UCSD-AML1 (cell line): ENCODE measurements at regions not wholly inside any gene's neighbourhood (a gene's known extent, or its start where the extent isn't known, plus 50 kb on each side); places are given as distances from the start of the nearest gene placed in this dataset.

ENCODE experiments used
- DNase-seq: peaks from one replicate; lab custom pipeline; 2025; ENCODE audit not compliant: unreplicated experiment; lab: John Stamatoyannopoulos, UW

- DNase-seq: no peak
Observed at GRCh38 chr12:91974541-91975085, 171.0 kb downstream of the BTG1 start.

- no peak for DNase-seq
Observed at GRCh38 chr12:91973813-91974212, 171.8 kb downstream of the BTG1 start.

GRCh38 chr12:91972896-91973295 lies 172.8 kb downstream of the BTG1 start:
- DNase-seq: no peak

GRCh38 chr12:91968777-91969171 lies 176.9 kb downstream of the BTG1 start:
- DNase-seq: no peak

- no peak for DNase-seq
Observed at GRCh38 chr12:91968076-91968776, 177.4 kb downstream of the BTG1 start.

GRCh38 chr12:91967590-91967989 lies 178.1 kb downstream of the BTG1 start:
- no peak for DNase-seq

- DNase-seq: no peak
Observed at GRCh38 chr12:91965781-91966180, 179.9 kb downstream of the BTG1 start.

- DNase-seq: no peak
Observed at GRCh38 chr12:91964501-91964900, 181.1 kb downstream of the BTG1 start.

- DNase-seq: no peak
Observed at GRCh38 chr12:91959220-91959619, 186.4 kb downstream of the BTG1 start.

- no peak for DNase-seq
Observed at GRCh38 chr12:91958816-91959215, 186.8 kb downstream of the BTG1 start.

GRCh38 chr12:91954747-91955146 lies 190.9 kb downstream of the BTG1 start:
- DNase-seq: no peak

- DNase-seq: no peak
Observed at GRCh38 chr12:91954326-91954725, 191.3 kb downstream of the BTG1 start.

GRCh38 chr12:91952916-91953315 lies 192.7 kb downstream of the BTG1 start:
- DNase-seq: no peak

GRCh38 chr12:91951571-91951970 lies 194.1 kb downstream of the BTG1 start:
- no peak for DNase-seq

- DNase-seq: no peak
Observed at GRCh38 chr12:91948504-91948903, 197.1 kb downstream of the BTG1 start.

GRCh38 chr12:91947459-91947858 lies 198.2 kb downstream of the BTG1 start:
- no peak for DNase-seq

- no peak for DNase-seq
Observed at GRCh38 chr12:91944637-91945036, 201.0 kb downstream of the BTG1 start.

GRCh38 chr12:91940826-91941570 lies 204.6 kb downstream of the BTG1 start:
- DNase-seq: no peak

- no peak for DNase-seq
Observed at GRCh38 chr12:91940322-91940721, 205.3 kb downstream of the BTG1 start.

GRCh38 chr12:91937706-91938105 lies 207.9 kb downstream of the BTG1 start:
- DNase-seq: no peak

- no peak for DNase-seq
Observed at GRCh38 chr12:91937009-91937408, 208.6 kb downstream of the BTG1 start.

GRCh38 chr12:91935296-91935695 lies 210.3 kb downstream of the BTG1 start:
- no peak for DNase-seq
